Heart left ventricle (tissue), 13 donors: ENCODE measurements at regions not wholly inside any gene's neighbourhood (a gene's known extent, or its start where the extent isn't known, plus 50 kb on each side); places are given as distances from the start of the nearest gene placed in this dataset.

Source experiments
- POLR2A ChIP-seq, 2 donors: fragments of 450-650 bp; IDR thresholded peaks; one replicate each; pipeline ENCODE4 v1.6.1; 2017; ENCODE audit warnings: antibody characterized with exemption in 2 of 2, mild to moderate bottlenecking in 2 of 2, moderate library complexity in 2 of 2
- TF ChIP-seq, protein P1 (sequence below), 12 donors: fragments of 200-600 bp; sonication (generic) in 4 of 12; IDR thresholded peaks; one replicate each; pipeline versions ENCODE4 v1.5.0 to v1.8.0; 2018 to 2022; ENCODE audit warnings: antibody characterized with exemption in 12 of 12, mild to moderate bottlenecking in 5 of 12
- donor health status: ischemic (EF 13 %, LVEDD 7.1; RV severe dilation, severe dysfunction).
- donor health status: DM: no; HTN: yes; CAD: no.
- donor health status: DM: no; HTN: no; CAD: no.
- donor health status: ischemic (EF 25% LVEDD 6.9; RV normal size, moderate dysfunction).
- donor health status: ischemic (EF 25% LVEDD 5.7; RV mildly dilated, moderate dysfunction).
- donor health status: ischemic (EF 35%, LVEDD 5.7; RV mildly dilated, moderate dysfunction).
- donor health status: nonischemic (EF 11% LVEDD 7.7; RV severe dilation, severe dysfunction).
- donor health status: DM: yes; HTN: yes; CAD: no.
- donor health status: PGD.
- donor health status: ischemic (EF 29% LVEDD 5.4; RV normal size, mild dysfunction).
- donor health status: nonischemic (EF 23%, LVEDD 6.1; RV moderate dilation, normal function).

DNA sequence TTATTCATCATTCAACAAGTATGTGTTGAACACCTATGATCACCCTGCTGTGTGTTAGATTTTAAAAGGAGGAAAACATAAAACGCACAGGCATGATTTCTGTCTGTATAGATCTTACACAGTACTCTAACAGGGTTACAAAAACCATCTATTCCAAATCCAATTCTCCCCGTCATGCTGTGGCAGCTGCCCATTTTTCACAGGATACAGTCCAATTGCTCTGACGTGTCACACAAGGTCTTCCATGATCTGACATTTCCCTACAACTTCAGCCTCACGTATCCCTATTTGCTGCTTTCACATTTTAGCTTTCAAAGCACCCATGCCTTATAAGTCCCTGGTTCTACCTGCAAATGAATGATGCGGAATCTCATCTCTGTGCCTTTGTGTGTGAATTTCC, 67.0 kb upstream of the CNTNAP4 start:
- TF ChIP-seq, protein P1, sequence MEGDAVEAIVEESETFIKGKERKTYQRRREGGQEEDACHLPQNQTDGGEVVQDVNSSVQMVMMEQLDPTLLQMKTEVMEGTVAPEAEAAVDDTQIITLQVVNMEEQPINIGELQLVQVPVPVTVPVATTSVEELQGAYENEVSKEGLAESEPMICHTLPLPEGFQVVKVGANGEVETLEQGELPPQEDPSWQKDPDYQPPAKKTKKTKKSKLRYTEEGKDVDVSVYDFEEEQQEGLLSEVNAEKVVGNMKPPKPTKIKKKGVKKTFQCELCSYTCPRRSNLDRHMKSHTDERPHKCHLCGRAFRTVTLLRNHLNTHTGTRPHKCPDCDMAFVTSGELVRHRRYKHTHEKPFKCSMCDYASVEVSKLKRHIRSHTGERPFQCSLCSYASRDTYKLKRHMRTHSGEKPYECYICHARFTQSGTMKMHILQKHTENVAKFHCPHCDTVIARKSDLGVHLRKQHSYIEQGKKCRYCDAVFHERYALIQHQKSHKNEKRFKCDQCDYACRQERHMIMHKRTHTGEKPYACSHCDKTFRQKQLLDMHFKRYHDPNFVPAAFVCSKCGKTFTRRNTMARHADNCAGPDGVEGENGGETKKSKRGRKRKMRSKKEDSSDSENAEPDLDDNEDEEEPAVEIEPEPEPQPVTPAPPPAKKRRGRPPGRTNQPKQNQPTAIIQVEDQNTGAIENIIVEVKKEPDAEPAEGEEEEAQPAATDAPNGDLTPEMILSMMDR (IDR thresholded peaks at IDR 0.05): no peak
- TF ChIP-seq POLR2A (IDR thresholded peaks at IDR 0.05): no peak
